ENCODE measurements at regions not wholly inside any gene's neighbourhood (a gene's known extent, or its start where the extent isn't known, plus 50 kb on each side); places are given as distances from the start of the nearest gene placed in this dataset.
"Not testable (repeated sequence)": the region's sequence is repeated elsewhere in the genome, so short reads cannot be mapped to it uniquely, and the experiment has no call there.

DNA sequence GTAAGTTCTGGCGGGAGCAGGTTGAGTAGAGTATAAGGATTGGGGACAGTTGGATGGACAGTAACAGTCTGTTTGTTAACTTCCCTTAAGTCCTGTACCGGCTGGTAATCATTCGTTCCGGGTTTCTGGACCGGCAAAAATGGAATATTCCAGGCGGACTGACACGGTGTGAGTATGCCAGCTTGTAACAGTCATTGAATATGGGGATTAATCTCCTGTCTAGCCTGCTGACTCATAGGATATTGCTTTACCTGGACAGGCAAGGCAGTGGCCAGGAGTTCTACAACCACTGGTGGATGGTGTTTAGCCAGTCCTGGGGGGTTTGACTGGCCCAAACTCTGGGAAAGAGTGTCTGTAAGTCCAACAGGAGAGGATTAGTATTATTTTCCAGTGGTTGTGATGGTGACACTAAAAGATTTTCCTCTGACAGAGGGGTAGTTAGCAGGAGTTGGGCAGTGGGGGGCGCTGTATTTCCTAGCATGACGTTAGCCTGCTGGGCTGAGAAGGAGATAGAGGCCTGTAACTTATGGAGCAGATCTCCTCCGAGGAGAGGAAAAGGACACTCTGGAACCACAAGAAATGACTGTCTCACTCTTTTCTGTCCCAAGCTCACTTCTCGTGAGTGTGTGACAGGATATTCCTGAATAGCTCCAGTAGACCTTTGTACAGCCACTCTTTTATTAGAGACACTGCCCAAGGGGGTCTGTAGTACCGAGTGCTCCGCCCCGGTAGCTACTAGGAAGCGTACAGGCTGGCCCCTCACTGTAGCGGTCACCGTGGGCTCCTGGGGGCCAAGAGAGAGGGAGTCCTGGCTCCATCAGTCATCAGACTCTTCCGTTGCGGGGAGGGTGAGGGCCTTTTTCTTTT lies 152.2 kb downstream of the TRIM27 start:
- no peak for DNase-seq

DNA sequence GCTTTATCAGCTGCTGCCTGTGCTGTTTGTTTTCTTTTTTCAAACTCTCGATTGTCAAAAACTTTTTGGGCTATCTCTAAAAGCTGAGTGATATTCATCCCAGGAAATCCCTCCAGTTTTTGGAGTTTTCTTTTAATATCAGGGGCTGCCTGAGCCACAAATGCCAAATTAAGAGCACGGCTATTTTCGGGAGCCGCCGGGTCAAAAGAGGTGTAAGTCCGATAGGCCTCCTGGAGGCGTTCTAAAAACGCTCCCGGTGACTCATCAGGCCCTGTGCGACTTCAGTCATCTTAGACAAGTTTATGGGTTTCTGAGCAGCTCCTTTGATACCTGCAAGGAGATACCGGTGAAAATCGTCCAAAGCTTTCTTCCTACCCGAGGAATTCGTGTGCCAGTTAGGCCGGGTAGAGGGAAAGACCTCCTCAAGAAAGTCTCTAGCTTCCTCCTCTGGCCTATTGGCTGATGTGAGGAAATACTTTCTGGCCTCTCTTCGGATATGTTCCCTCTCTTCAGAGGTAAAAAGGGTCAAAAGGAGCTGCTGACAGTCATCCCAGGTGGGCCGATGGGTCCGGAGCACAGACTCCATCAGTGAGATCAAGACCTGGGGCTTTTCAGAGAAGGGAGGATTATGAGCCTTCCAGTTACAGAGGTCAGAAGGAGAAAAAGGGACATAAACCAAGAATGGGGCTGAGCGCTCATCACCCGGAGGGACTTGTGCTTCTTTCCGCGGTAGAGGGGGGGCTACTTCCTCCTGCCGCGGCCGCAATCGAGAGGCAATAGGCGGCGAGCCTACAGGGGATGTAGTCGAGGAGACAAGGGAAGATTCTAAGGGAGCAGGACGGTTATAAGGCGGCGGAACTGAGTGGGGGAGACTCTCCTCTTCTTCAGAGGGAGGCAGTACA lies 151.1 kb downstream of the TRIM27 start:
- no peak for DNase-seq

DNA sequence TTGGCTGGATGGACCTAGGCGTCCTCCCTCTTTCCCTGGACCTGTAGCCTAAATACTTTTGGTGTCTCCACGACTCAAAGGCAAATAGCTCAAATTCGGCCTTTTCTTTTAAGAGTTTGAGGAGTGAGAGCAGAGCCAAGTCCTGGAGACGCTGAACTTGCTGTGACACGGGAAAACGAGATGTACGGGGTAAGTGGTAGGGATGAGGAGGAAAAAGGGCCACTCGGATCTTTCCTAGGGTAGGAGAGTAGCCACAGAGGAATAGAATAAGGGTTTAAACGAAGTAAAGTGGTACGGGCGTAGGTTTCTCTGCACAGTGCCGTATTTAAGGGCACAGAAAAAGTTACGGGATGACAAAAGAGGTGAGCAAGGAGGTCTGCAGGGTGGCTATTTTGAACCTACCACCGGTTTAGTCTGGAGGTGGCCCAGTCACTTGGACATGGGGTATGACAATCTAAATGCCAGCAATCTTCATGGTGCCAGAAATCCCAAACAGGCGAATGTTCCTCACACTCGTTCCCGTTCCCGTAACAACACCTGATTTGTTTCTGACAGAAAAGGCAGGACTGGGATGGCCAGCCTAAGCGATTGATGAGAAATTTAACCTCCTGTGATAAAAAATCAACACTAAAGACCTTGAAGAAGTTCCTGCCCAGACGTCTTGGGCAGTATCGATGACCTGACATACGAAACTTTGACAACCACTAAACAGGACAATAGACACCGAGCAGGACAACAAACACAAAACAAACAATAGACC lies 149.3 kb downstream of the TRIM27 start:
- DNase-seq = no peak

DNA sequence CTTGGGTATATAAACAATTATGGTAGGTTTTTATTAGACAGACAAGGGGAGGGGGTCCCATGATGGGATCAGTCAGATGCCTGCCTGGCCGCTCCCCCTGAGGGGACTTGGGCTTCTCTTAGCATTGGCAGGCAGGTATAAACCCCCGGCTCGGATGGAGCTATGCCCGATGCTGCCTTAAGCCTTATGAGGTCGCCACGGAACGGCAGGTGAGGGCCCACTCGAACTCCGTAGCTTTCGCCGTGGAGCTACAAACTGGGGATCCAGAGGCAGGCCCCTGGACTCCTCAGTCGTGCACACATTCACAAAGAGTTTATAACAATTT lies 148.8 kb downstream of the TRIM27 start:
- DNase-seq = no peak

DNA sequence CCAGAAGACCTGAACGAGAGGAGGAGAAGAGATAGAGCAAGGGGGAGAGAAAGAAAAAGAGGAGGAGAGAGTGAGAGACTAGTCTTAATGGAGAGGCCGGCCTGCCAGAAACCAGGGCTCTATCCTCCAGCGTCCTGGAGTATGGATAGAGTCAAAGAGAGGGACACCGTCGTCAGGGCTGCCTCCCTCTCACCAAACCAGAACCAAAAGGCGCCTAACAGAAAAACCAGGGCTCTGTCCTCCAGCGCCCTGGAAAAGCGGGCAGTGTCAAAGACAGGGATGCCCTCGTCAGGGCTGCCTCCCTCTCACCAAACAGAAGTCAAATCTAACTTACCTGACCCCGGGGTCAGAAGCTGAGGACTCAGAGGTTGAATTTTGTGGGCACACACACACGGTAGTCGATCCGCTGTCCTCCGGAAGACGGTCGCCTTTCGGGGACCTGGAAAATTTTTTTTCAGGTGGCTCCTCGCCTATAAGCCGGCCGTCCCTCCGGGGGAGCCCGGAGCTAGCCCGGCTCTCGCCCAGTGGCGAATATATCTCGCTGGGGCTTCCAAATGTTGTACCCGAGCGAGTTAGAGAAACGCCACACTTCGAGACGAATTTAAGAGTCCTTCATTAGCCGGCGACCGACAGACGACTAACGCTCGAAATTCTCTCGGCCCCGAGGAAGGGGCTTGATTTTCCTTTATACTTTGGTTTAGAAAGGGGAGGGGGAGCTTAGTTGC lies 148.2 kb downstream of the TRIM27 start:
- DNase-seq = no peak

- DNase-seq = no peak
Observed at GRCh38 chr6:28776269-28777146, 147.3 kb downstream of the TRIM27 start.

DNA sequence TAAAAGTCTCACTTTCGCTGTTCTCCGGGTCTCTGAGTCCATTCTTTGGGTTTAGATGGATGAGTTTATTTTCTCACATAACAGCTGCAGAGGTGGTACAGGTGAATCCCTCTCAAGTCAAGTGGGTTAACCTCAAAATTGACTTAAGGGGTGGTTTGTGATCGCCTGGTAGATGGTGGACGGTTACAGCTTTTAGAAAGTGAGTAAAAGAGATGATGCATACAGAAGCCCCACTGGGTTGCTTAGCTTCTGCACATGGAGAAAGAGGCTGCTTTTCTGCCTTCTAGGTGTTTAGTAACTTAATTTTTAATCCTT lies 146.7 kb downstream of the TRIM27 start:
- no peak for DNase-seq

GRCh38 chr6:28782113-28782673 lies 141.6 kb downstream of the TRIM27 start:
- DNase-seq = no peak

- DNase-seq = no peak
Observed at GRCh38 chr6:28785962-28786679, 137.7 kb downstream of the TRIM27 start.

DNA sequence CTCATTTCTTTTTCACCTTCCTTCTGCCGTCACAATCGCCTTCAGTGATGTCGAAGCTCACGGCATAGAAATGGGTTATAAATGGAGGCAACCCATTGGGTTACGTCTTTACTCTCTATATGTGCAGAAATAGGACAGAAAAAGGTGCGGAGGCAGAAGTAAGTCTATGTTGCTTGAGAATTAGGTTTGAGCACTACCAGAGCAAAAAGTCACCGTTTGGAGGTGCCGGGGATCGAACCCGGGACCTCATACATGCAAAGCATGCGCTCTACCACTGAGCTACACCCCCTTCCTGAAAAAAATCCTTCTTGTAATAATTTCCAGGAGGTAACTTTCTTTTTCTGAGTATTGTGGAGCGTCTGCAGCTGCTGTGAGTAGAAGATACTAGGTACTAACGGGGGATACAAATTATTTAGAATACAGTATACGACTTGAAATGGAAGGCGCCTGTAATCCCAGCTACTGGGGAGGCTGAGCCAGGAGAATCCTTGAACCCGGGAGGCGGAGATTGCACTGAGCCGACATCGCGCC lies 134.2 kb downstream of the TRIM27 start:
- peak; percentile 79 for DNase-seq

- DNase-seq = no peak
Observed at GRCh38 chr6:28791002-28791383, 132.8 kb downstream of the TRIM27 start.

DNA sequence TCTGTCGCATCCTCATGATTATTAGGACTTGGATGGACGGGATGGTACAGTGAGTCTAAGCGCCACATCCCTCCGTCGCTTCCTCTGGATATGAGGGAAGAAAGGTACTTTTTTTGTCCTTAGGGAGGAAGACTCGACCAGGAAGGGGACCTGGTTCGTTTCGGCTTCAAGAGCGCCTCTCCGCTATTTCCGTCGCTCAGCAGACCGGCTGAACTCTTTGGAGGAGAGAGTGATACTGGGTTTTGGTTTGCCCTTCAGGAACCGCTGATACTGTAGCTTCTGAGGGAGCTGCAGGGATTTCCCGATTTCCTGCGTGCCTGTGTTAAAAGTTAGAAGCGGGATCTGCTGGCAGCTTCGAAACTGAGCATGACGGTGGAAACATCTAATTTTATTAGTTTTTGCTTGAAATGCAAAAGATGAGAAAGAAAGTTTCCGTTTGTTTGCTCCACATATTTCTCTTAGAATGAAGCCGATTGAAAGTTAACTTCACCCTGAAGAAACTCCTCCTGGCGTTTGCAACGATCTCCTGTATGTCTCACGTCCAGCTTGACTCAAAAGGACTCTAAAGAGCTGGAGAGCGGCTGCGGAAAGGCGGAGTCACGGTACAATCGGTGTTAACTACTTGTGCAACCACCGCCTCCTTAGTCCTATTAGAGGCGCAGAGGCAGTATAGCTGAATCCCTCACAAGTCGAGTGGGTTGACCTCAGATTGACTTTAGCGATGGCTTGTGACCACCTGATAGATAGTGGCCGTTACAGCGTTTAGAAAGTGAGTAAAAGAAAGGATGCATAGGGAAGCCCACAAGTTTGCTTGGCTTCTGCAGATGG lies 129.4 kb downstream of the TRIM27 start:
- peak; percentile 62 for DNase-seq

DNA sequence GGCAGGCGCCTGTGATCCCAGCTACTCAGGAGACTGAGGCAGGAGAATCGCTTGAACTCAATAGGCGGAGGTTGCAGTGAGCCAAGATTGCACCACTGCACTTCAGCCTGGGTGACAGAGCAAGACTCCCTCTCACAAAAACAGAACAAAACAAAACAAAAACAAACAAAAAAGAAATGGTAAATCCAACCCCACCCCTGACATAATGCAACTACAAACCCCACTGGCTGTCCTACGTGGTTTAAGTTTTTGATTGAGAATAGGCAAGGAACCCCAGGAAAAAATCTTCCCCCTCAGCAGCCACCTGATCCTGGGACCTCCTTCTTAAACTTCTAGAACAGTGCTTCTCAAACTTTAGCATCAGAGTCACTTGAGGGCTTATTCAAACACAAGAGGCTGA lies 123.1 kb downstream of the TRIM27 start:
- DNase-seq = not testable (repeated sequence)

- peak; percentile 86 for DNase-seq
Observed at GRCh38 chr6:28802417-28803336, 121.1 kb downstream of the TRIM27 start.

DNA sequence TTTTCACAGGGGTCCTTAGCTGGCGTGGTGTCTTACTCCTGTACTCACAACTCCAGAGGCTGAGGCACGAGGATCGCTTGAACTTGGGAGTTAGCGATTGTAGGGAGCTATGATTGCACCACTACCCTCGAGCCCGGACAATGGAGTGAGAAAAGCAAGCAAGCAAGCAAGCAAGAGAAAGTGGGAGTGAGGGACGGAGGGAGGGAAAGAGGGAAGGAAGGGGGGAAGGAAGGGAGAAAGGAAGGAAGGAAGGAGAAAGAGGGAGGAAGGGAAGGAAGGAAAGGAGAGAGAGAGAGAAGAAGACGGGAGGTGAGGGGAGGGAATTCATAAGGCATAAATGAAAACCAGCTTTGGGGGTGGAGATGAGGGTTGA lies 120.5 kb downstream of the TRIM27 start:
- peak; percentile 50 for DNase-seq

GRCh38 chr6:28807682-28808280 lies 116.0 kb downstream of the TRIM27 start:
- peak; percentile 80 for DNase-seq

DNA sequence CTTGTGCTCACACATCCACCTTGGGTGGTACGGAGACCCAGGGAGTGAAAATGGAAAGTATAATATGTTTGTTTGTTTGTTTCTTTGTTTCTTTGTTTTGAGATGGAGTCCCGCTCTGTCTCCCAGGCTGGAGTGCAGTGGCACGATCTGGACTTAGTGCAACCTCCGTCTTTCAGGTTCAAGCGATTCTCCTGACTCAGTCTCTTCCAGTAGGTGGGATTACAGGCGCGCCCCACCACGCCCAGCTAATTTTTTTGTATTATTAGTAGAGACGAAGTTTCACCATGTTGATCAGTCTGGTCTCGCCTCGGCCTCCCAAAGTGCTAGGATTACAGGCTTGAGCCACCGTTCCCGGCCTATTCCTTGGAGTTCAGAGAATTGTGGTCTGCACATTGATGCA lies 115.4 kb downstream of the TRIM27 start:
- DNase-seq = no peak

Measured in EL (cell line).